ENCODE measurements at regions not wholly inside any gene's neighbourhood (a gene's known extent, or its start where the extent isn't known, plus 50 kb on each side); places are given as distances from the start of the nearest gene placed in this dataset.

GRCh38 chr2:15700131-15700530, 108.5 kb downstream of the DDX1 start:
- peaks cover 3% of the 10 kb centered on the region for H3K9me3 ChIP-seq (ENCODE audit: severe bottlenecking)
- no peak for DNase-seq
- H3K27me3 ChIP-seq (ENCODE audit: insufficient read depth, low read depth, severe bottlenecking), result no peaks in the 10 kb centered on the region
- TF ChIP-seq, protein P1, sequence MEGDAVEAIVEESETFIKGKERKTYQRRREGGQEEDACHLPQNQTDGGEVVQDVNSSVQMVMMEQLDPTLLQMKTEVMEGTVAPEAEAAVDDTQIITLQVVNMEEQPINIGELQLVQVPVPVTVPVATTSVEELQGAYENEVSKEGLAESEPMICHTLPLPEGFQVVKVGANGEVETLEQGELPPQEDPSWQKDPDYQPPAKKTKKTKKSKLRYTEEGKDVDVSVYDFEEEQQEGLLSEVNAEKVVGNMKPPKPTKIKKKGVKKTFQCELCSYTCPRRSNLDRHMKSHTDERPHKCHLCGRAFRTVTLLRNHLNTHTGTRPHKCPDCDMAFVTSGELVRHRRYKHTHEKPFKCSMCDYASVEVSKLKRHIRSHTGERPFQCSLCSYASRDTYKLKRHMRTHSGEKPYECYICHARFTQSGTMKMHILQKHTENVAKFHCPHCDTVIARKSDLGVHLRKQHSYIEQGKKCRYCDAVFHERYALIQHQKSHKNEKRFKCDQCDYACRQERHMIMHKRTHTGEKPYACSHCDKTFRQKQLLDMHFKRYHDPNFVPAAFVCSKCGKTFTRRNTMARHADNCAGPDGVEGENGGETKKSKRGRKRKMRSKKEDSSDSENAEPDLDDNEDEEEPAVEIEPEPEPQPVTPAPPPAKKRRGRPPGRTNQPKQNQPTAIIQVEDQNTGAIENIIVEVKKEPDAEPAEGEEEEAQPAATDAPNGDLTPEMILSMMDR (IDR thresholded peaks at IDR 0.05; ENCODE audit: low read depth, low read length), result no peak
- H3K36me3 ChIP-seq, result no peaks in the 10 kb centered on the region
- H3K4me3 ChIP-seq (ENCODE audit: low read depth, low read length), result no peak overlapping the region
- H3K27ac ChIP-seq, result no peak overlapping the region

DNA sequence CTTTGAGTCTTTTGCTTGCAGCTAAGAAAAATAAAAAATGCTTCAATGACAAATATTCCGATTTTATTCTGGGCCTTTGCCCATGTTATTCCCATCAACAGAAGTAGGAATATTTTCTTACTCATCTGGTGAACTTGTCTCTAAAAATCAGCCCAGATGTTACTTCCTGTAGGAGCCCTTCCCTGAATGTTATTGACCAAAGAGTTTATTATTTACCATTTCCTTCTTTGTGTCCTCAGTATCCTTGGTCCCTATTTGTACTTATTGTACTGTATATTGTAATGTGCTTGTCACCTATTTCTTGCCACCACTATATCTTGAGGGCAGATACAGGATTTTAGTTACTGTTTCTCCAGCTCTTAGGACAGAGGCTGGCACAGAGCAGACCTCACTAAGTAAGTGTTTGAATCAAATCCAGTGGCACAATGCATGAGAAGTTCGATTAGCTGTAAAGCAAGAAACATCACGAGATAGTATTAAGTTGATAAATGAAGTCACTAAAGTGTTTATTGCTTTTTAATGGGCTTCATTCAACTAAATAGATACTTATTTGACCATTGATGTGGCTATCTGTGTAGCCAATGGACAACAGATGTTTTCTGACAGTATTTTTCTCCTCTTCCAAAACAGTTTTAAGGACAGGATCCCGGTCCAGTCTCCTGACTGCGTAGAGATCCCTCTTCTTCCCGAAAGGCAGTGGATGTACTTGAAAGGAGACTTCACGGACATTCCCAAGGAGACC, 109.1 kb downstream of the DDX1 start:
- H3K36me3 ChIP-seq, result no peaks in the 10 kb centered on the region
- no peak overlapping the region for H3K4me3 ChIP-seq (ENCODE audit: low read depth, low read length)
- no peak for DNase-seq
- peaks cover 3% of the 10 kb centered on the region for H3K9me3 ChIP-seq (ENCODE audit: severe bottlenecking)
- TF ChIP-seq, protein P1 (IDR thresholded peaks at IDR 0.05; ENCODE audit: low read depth, low read length), result no peak
- no peaks in the 10 kb centered on the region for H3K27me3 ChIP-seq (ENCODE audit: insufficient read depth, low read depth, severe bottlenecking)
- H3K27ac ChIP-seq, result no peak overlapping the region

DNA sequence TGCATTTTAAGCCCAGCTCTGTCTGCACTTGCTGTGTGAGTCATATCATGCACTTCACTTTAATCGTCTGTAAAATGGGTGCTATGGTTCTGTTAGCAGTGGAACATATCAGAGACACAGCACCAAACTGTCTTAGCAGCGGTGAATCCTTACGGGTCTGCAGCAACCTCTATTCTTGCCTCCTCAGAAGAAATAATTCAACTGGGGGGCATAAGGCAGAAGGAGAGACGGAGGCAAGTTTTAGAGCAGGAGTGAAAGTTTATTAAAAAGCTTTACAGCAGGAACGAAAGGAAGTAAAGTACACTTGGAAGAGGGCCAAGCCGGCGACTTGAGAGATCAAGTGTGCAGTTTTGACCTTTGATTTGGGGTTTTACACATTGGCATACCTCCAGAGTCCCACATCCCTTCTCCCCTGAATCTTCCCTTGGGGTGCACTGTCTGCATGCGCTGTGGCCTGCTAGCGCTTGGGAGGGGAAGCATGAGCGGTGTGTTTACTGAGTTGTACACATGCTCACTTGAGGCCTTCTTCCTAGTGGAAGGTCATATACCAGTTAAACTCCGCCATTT, 109.8 kb downstream of the DDX1 start:
- no peak for DNase-seq
- H3K4me3 ChIP-seq (ENCODE audit: low read depth, low read length), result no peak overlapping the region
- H3K27ac ChIP-seq, result no peak overlapping the region
- TF ChIP-seq, protein P1 (IDR thresholded peaks at IDR 0.05; ENCODE audit: low read depth, low read length), result no peak
- H3K36me3 ChIP-seq, result no peaks in the 10 kb centered on the region
- no peaks in the 10 kb centered on the region for H3K27me3 ChIP-seq (ENCODE audit: insufficient read depth, low read depth, severe bottlenecking)
- H3K9me3 ChIP-seq (ENCODE audit: severe bottlenecking), result peaks cover 3% of the 10 kb centered on the region

DNA sequence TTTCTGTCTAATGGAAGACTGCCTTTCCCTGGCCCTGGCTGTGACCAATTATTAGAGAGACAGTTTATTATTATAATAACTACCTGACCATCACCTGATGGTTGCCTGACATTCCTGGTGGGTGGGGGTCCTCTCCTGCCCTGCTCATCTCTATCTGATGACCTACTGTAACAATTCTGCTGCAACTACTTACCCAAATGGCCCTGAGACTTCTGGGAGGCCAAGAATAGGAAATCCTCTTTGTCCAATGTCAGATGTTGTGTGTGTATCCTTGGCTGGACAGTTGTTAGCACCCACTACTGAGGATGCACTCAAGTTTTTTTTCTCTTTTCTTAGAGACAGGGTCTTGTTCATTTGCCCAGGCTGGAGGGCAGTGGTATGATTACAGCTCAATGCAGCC, 110.3 kb downstream of the DDX1 start:
- TF ChIP-seq, protein P1 (IDR thresholded peaks at IDR 0.05; ENCODE audit: low read depth, low read length), result no peak
- Histone ChIP-seq H3K27ac (no peak overlapping the region), H3K27me3 (ENCODE audit: insufficient read depth, low read depth, severe bottlenecking) (no peaks in the 10 kb centered on the region), H3K9me3 (ENCODE audit: severe bottlenecking) (peaks cover 3% of the 10 kb centered on the region), H3K4me3 (ENCODE audit: low read depth, low read length) (no peak overlapping the region), H3K36me3 (no peaks in the 10 kb centered on the region)
- no peak for DNase-seq

GRCh38 chr2:15702452-15702851, 110.8 kb downstream of the DDX1 start:
- no peaks in the 10 kb centered on the region for H3K36me3 ChIP-seq
- H3K9me3 ChIP-seq (ENCODE audit: severe bottlenecking), result peaks cover 3% of the 10 kb centered on the region
- no peak overlapping the region for H3K27ac ChIP-seq
- H3K27me3 ChIP-seq (ENCODE audit: insufficient read depth, low read depth, severe bottlenecking), result no peaks in the 10 kb centered on the region
- H3K4me3 ChIP-seq (ENCODE audit: low read depth, low read length), result no peak overlapping the region
- TF ChIP-seq, protein P1 (IDR thresholded peaks at IDR 0.05; ENCODE audit: low read depth, low read length), result no peak
- no peak for DNase-seq
